GM21390 (cell line): ENCODE measurements at regions not wholly inside any gene's neighbourhood (a gene's known extent, or its start where the extent isn't known, plus 50 kb on each side); places are given as distances from the start of the nearest gene placed in this dataset.

Experiments used
- ATAC-seq: cut with Tn5 transposase; IDR thresholded peaks from one replicate; pipeline ENCODE4 v1.9.1; 2021; ENCODE audit not compliant: unreplicated experiment

DNA sequence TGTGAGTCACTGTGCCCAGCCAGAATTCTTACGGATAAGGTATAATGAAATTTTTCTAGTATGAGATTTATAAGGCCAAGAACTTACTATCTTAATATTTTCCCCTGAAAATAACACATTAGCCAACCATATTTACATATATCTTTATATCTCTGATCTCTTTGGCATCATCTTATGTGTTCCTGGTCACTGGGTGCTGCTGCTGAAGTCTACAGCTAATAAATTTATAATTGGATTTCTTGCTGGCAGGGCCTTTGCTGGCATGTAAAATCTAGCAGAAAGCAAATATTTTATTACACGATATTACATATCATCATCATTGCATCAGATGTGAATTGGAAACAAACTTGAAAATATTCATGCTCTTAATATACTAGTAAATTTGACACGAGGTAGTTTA is 590.7 kb downstream of the ANXA1 start:
- no peak for ATAC-seq

GRCh38 chr9:73743826-73744225 is 592.2 kb downstream of the ANXA1 start:
- ATAC-seq = no peak

- ATAC-seq = no peak
Observed at GRCh38 chr9:73745598-73745997, 593.9 kb downstream of the ANXA1 start.

DNA sequence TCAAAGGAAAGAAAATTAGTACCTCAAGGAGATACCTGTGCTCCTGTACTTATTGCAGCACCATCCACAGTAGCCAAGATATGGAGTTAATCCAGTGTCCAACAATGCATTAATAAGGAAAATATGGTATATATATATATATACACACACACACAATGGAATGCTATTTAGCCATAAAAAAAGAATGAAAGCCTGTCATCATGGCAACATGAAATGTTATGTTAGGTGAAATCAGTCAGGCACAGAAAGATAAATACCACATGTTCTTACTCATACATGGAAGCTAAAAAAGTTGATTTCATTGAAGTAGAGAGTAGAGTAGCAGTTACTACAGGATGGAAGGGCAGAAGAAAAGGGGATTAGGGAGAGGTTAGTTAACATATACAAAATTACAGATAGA is 601.5 kb downstream of the ANXA1 start:
- ATAC-seq = no peak

- no peak for ATAC-seq
Observed at GRCh38 chr9:73761905-73762304, 610.2 kb downstream of the ANXA1 start.

- no peak for ATAC-seq
Observed at GRCh38 chr9:73773896-73774295, 622.2 kb downstream of the ANXA1 start.

DNA sequence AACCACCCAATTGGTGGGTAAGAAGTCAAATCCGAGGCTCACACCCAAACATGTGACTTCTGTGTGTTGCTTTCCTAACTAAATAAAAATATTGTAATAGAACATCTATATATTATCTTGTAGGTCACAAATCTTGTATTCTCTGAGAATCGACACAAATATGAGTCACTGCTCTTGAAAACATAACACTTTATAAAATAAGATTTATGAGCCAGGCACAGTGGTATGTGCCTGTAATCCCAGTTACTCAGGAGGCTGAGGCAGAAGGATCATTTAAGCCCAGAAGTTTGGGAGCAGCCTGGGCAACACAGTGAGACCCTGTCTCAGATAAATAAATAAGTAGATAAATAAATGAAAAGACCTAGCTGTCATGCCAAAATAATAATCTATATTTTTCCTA is 624.1 kb downstream of the ANXA1 start:
- no peak for ATAC-seq

DNA sequence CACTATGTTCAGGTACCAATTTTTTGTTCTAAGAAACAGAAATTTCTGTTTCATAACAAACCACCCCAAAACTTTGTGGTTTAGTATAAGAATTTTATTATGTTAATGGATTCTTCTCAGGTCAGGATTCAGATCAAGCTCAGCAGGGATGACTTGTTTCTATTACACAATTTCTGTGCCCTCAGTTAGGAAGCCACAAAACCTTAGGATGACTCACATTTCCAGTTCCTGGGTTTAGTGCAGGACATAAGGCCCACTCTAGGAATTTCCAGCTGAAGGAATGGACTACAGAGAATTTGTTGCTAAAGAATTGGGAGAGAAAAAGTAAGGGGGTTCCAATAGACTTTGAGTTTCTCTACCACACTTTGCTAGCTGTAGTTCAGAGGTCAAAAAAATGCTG is 629.3 kb downstream of the ANXA1 start:
- ATAC-seq = no peak

DNA sequence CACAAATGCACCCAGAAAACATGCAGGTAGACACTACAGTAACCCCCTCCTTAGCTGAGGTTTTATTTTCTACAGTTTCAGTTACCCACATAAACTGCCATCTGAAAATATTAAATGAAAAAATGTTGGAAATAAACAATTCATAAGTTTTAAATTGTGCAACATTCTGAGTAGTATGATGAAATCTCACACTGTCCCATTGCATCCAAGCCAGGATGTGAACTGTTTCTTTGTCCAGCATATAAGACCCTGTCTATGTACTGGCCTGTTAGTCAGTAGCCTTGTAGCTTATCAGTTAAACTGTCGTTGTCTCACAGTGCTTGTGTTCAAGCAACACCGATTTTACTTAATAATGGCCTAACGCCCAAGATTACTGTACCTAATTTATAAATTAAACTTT is 630.5 kb downstream of the ANXA1 start:
- no peak for ATAC-seq

GRCh38 chr9:73799446-73799845 is 647.8 kb downstream of the ANXA1 start:
- ATAC-seq = no peak

DNA sequence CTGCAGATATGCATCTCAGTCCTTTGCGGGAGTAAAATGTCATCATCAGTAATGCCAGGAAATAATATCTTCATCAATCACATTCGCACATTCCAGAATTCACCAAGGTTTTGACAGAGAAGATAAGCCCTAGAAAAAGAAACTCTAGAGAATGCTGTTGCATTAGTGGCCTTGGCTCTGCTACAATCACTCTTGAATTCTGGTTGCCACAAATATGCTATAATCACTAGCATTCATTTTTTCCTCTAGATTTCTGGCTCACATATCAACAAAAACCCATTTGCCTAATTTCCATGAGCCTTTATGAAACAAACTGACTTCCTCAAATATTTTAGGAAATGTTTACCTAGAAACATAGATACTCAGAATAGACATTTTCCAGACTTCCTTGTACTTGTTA is 653.4 kb downstream of the ANXA1 start:
- ATAC-seq = no peak

GRCh38 chr9:73805853-73806458 is 654.3 kb downstream of the ANXA1 start:
- no peak for ATAC-seq

GRCh38 chr9:73806876-73807275 is 655.2 kb downstream of the ANXA1 start:
- ATAC-seq = no peak

DNA sequence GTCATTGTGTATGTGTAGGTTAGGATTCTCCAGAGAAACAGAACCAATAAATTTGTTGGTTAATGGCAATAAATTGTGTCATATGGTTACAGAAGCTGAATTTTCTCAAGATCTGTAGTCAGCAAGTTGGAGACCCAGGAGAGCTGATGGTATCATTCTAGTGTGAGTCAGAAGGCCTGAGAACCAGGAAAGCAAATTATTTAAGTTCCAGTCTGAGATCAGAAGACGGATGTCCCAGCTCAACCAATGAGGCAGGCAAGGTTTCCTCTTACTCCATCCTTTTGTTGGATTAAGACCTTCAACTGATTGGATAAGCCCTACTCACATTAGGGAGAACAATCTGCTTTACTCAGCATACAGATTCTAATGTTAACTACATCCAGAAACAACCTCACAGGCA is 656.3 kb downstream of the ANXA1 start:
- ATAC-seq = no peak

DNA sequence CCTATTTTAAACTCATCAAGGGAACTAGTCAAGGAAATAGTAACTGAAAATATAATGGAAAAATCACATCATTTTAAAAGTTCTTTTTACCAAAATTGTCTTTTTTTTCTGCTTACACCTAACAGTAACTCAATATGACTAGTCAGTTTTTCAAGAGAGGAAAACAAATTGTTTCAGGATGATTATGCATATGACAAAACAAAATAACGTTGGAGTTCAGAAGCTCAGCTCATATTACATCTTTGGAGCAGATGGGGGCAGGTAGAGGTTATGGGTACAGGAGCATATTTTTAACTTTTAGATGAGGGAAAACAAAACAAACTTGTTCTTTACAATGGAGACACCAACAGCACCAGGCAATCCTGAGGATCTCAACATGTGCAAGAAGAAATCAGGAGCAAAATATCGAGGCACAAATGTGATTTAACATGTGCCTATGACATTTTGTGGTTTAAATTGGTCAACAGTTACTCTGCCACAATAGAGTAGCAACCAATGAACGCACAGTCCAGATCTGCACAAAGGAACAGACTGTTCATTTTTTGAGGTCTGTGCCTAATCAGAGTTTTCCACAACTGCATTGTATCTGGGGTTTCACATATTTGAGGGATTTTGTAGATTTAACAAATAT is 659.0 kb downstream of the ANXA1 start:
- ATAC-seq = no peak

- no peak for ATAC-seq
Observed at GRCh38 chr9:73813546-73813945, 661.9 kb downstream of the ANXA1 start.

DNA sequence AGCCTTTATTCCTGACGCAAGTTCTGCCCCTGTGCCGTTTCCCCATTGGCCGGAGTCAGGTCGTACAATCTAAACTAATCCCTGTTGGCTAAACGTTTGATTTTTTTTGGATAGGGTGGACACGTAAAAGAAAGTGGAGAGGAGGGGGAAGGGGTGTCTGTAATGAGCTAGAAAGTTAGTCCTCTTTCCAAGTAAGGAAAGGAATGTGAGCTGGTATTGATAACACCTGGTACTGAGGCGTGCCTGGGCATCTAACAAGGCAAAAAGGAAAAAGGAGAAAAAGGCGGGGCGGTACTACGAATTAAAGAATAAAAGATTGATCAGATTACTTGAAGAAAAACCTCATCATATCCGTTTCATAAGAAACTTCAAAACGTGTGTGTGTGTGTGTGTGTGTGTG is 665.2 kb downstream of the ANXA1 start:
- ATAC-seq = no peak

- ATAC-seq = no peak
Observed at GRCh38 chr9:73824671-73825070, 672.5 kb upstream of the RORB start.

DNA sequence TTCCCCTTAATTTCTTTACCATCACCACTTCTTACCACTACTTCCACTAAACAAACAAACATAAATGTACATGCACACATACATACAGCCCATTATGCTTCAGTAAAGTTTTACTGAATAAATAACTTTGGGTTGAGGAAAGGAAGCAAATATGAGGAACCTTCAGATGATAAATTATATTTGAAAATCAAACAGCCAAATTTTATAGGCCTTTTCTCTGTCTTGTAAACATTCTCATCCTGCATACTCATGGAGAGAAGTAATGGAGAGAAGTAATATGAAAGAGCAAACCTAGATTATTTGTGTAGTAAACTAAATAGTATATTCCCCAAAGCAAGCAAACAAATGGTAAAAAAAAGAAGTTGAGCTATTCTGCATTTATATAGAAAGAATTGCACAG is 658.3 kb upstream of the RORB start:
- no peak for ATAC-seq

- ATAC-seq = no peak
Observed at GRCh38 chr9:73839471-73839870, 657.7 kb upstream of the RORB start.

DNA sequence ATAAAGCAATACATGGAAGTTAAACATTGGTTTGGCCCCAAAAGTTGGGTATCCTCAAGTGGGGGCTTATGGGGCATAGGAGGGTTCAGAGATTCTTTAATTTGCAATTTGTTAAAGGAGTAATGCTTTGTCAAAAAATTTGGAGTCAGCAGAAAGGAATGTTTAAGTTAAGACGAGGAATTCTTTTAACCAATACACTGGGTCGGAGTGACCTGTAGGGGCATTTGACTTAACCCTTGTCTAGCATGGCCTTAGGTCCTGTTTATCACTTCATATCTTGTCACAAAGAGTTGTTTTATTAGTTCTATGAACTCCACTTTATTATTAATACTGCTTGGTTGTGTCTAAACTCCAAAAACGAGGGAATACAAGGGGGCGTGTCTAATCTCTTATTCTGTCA is 656.1 kb upstream of the RORB start:
- ATAC-seq = no peak

DNA sequence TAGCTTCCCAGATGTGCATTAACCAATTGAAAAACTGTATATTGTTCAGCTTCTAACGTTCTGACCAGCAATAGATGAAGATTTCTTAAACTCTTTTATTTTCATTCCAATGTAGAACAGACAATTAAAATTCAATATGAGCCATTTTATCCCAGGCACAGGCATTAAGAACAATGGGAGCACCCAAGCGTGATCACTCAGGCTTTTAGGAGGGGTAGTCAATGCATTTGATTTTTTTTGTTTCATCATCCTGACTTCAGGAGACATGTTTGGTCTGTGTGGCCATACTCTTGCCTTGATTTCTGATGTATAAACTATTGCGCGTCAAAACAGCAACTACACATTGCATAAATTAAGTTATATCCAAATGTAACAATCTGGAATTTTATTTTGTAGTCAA is 653.0 kb upstream of the RORB start:
- ATAC-seq = no peak

DNA sequence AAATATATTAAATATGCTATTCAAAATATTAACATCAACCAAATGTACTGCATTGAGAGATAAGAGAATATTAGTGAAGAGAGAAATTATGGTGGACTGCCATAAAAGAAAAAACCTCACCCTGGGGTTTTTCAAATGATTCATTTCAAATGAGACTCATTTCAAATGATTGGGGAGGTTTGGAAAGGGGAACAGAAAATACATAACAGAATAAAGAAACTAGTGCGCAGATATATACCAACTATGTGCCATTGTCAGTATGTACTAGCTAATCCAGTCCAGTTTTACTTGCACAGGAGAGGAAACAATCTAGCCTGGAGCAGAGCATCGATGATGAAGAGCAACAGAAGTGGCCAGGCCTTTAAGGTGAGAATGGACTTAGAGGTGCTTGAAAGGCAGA is 651.6 kb upstream of the RORB start:
- peak; percentile 80 for ATAC-seq
